Retinal pigment epithelial cell (primary cell): ENCODE measurements at regions not wholly inside any gene's neighbourhood (a gene's known extent, or its start where the extent isn't known, plus 50 kb on each side); places are given as distances from the start of the nearest gene placed in this dataset.

ENCODE experiments used
- DNase-seq: peaks from one replicate; pipeline ENCODE4 v3.0.0-alpha.2; 2010; ENCODE audit warnings: low read depth
- H3K4me3 ChIP-seq: 2 replicates; pipeline ENCODE4 v1.5.1; 2011; ENCODE audit warnings: mild to moderate bottlenecking, low read length, control low read depth, moderate library complexity
- TF ChIP-seq, protein P1 (sequence below): conservative IDR thresholded peaks from 2 replicates; pipeline ENCODE4 v1.5.1; 2011; ENCODE audit warnings: low read depth, low read length, control low read depth, inconsistent platforms

DNA sequence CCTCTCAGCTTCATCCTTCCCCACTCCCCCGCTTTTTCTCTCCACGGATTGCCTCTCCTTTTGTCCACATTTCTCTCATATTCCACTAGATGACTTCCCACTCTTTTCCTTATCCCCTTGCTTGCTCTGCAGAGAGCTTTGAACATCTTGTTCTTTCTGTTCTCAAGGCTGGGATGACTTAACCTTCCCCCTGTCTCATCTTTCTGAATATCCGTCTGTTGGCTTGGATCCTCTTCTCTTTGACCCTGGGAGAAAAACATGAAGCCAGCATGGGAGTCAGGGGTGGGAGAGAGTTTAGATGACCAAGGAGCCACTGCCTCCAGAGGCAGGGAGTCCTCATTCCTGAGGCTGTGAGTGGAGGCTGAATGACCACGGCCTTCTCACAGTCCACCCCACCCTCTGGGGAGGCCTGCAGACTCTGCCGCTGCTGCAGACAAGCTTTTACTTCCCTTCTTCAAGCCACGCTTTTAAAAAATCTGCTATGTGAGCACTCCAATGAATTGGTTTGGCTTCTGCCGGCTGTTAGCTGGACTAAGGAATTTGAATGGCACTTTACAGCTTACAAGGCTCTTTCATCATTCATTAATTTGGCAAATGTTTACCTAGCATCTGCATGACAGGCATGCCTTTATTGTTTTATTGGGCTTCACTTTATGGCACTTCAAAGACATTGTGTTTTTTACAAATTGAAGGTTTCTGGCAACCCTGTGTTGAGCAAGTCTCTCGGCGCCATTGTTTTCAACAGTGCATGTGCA lies 111.6 kb upstream of the SLC6A6 start:
- TF ChIP-seq, protein P1, sequence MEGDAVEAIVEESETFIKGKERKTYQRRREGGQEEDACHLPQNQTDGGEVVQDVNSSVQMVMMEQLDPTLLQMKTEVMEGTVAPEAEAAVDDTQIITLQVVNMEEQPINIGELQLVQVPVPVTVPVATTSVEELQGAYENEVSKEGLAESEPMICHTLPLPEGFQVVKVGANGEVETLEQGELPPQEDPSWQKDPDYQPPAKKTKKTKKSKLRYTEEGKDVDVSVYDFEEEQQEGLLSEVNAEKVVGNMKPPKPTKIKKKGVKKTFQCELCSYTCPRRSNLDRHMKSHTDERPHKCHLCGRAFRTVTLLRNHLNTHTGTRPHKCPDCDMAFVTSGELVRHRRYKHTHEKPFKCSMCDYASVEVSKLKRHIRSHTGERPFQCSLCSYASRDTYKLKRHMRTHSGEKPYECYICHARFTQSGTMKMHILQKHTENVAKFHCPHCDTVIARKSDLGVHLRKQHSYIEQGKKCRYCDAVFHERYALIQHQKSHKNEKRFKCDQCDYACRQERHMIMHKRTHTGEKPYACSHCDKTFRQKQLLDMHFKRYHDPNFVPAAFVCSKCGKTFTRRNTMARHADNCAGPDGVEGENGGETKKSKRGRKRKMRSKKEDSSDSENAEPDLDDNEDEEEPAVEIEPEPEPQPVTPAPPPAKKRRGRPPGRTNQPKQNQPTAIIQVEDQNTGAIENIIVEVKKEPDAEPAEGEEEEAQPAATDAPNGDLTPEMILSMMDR = no peak
- H3K4me3 ChIP-seq = no peak overlapping the region
- DNase-seq = no peak

DNA sequence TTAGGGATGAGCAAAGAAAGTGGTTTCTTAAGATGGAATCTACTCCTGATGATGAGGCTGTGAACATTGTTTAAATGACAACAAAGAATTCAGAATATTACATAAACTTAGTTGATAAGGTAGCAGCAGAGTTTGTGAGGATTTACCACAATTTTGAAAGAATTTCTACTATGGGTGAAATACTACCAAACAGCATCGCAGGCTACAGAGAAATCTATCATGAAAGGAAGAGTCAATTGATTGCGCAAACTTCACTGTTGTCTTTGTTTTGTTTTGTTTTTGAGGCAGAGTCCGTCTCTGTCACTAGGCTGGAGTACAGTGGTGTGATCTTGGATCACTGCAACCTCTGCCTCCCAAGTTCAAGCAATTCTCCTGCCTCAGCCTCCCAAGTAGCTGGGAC lies 107.4 kb upstream of the SLC6A6 start:
- no peak for DNase-seq
- H3K4me3 ChIP-seq = no peak overlapping the region
- TF ChIP-seq, protein P1 = no peak

DNA sequence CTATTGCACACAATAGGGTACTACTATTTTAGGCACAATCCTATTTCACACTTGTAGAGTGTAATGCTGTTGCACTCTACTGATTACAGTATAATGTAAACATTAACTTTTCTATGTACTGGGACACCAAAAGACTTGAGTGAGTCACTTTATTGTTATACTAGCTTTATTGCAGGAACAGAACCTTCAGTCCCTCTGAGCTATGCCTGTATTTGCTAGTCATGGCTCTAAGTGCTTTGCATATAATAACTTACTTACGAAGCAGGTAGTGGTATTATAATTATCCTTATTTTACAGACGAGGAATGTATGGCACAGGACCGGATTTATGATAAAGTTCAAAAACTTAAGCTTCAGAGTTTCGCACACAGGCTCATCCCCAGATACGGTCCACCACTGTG lies 106.6 kb upstream of the SLC6A6 start:
- TF ChIP-seq, protein P1 = no peak
- DNase-seq = no peak
- H3K4me3 ChIP-seq = no peak overlapping the region

DNA sequence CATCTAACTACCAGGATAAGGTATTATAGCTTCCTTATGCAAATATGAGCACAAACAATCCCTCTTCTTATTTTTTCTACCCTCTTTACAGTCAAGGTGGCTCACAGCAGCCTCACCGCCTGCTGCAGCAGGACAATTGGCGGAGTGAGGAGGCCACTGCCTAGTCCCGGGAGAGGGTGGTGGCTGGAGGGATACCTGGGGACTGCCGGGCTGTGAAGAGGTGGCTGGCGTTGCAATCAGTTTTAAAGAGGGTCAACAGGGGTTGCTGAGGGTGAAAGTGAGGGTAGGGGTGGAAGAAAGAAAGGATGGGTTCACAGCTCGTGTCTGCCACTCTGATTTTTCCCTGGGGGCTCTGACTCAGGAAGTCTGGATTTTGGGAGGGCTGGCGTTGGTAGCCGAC lies 105.1 kb upstream of the SLC6A6 start:
- no peak for DNase-seq
- H3K4me3 ChIP-seq = no peak overlapping the region
- TF ChIP-seq, protein P1 = no peak

DNA sequence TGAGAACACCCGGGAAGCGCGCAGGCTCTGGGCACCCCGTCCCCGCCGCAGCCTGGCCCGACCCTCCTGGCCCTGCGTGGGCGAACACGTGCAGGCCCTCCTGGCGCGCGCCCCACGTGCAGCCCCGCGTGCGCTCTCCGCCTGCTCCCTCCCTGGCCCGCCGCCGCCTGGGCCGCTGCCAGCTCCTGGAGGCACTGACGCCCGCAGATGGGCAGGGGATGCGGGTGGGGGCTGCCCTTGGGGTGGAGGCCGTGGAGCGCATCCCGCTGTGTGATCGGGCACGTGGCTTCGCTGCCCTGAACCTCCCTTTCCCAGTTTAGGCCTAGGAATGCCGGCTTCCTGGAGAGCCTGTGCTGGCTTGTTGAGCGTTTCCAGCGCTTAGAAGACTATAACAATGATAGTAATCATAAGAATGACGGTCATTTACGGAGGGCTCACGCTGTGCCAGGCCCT lies 104.6 kb upstream of the SLC6A6 start:
- no peak overlapping the region for H3K4me3 ChIP-seq
- no peak for DNase-seq
- TF ChIP-seq, protein P1 = no peak

DNA sequence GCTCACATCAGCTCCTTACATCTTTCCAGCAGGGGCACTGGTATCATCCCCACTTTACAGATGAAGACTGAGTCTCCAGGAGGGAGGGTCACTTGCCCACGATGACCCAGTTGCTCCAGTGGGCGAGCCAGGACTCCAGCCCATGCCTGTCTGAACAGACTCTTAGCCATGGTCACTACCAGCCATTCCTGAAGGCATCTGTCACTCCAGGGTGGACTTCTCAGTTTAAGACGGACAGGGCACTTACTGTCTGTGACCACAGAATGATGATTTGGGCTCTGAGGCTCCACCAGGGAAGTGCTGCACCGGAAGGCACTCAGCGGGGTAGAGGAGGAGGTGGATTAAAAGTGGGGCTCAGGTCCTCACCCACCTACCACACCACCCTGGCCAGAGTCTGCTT lies 104.0 kb upstream of the SLC6A6 start:
- DNase-seq = no peak

More for the DNA sequence above, 104.0 kb upstream of the SLC6A6 start:
- no peak overlapping the region for H3K4me3 ChIP-seq
- TF ChIP-seq, protein P1 = no peak
